NCI-H345 (cell line): ENCODE measurements at regions not wholly inside any gene's neighbourhood (a gene's known extent, or its start where the extent isn't known, plus 50 kb on each side); places are given as distances from the start of the nearest gene placed in this dataset.
"Not testable (repeated sequence)": the region's sequence is repeated elsewhere in the genome, so short reads cannot be mapped to it uniquely, and the experiment has no call there.

ENCODE experiments used
- DNase-seq: peaks from one replicate; lab custom pipeline; 2025; lab: John Stamatoyannopoulos, UW

- peak; percentile 93 for DNase-seq
Measured at GRCh38 chr6:19892260-19892659, 55.1 kb downstream of the ID4 start.

GRCh38 chr6:19895866-19896692, 58.9 kb downstream of the ID4 start:
- no peak for DNase-seq

GRCh38 chr6:19896693-19897010, 59.5 kb downstream of the ID4 start:
- peak; percentile 41 for DNase-seq

GRCh38 chr6:19898141-19898740, 61.1 kb downstream of the ID4 start:
- no peak for DNase-seq

- no peak for DNase-seq
Measured at GRCh38 chr6:19902201-19902600, 65.0 kb downstream of the ID4 start.

GRCh38 chr6:19904408-19904807, 67.2 kb downstream of the ID4 start:
- DNase-seq, result not testable (repeated sequence)

- DNase-seq, result no peak
Measured at GRCh38 chr6:19905584-19905983, 68.4 kb downstream of the ID4 start.

- no peak for DNase-seq
Measured at GRCh38 chr6:19906171-19906570, 69.0 kb downstream of the ID4 start.

GRCh38 chr6:19911223-19911622, 74.1 kb downstream of the ID4 start:
- DNase-seq, result no peak

- no peak for DNase-seq
Measured at GRCh38 chr6:19918436-19918835, 81.3 kb downstream of the ID4 start.

- DNase-seq, result no peak
Measured at GRCh38 chr6:19921786-19922185, 84.6 kb downstream of the ID4 start.

GRCh38 chr6:19925533-19925932, 88.4 kb downstream of the ID4 start:
- no peak for DNase-seq

GRCh38 chr6:19928461-19928860, 91.3 kb downstream of the ID4 start:
- no peak for DNase-seq

- no peak for DNase-seq
Measured at GRCh38 chr6:19929312-19929711, 92.1 kb downstream of the ID4 start.

GRCh38 chr6:19934996-19935591, 97.9 kb downstream of the ID4 start:
- no peak for DNase-seq

GRCh38 chr6:19939321-19939720, 102.2 kb downstream of the ID4 start:
- DNase-seq, result not testable (repeated sequence)

GRCh38 chr6:19939926-19940325, 102.8 kb downstream of the ID4 start:
- not testable (repeated sequence) for DNase-seq

- DNase-seq, result no peak
Measured at GRCh38 chr6:19943042-19943441, 105.9 kb downstream of the ID4 start.

GRCh38 chr6:19945843-19946358, 108.7 kb downstream of the ID4 start:
- DNase-seq, result no peak

- DNase-seq, result no peak
Measured at GRCh38 chr6:19949155-19949554, 112.0 kb downstream of the ID4 start.

- no peak for DNase-seq
Measured at GRCh38 chr6:19964115-19964514, 126.9 kb downstream of the ID4 start.

GRCh38 chr6:19968201-19968600, 131.0 kb downstream of the ID4 start:
- DNase-seq, result no peak

GRCh38 chr6:19972221-19972620, 135.1 kb downstream of the ID4 start:
- DNase-seq, result no peak
